ENCODE measurements at regions not wholly inside any gene's neighbourhood (a gene's known extent, or its start where the extent isn't known, plus 50 kb on each side); places are given as distances from the start of the nearest gene placed in this dataset.

GRCh38 chr2:150872756-150873395 is 385.4 kb upstream of the RND3 start:
- BruUV-seq (replicated peaks): no TSS peak
- intact Hi-C loops (cut with micrococcal nuclease): no loop called here
- dilution Hi-C loops (cut with MboI; ENCODE audit: extremely low pct_ligation_motif_present, low sequenced_read_pairs): no loop called here

More at GRCh38 chr2:150872756-150873395, 385.4 kb upstream of the RND3 start:
- Histone ChIP-seq H3K4me3 (replicated peaks in 1 of 3; ENCODE audit: insufficient read depth in 1 of 3, low read depth in 1 of 3, low read length in 3 of 3) (no peak overlapping the region), H4K20me1 (replicated peaks; ENCODE audit: control insufficient read depth, extremely low read depth, insufficient read depth, low read length) (no peaks in the 10 kb centered on the region), H3K9ac (replicated peaks; ENCODE audit: extremely low read depth, insufficient read depth, low read length) (no peak overlapping the region), H3K9me1 (replicated peaks; ENCODE audit: control insufficient read depth, extremely low read depth, insufficient read depth, low read length) (no peaks in the 10 kb centered on the region), H3K27ac (ENCODE audit: insufficient read depth, low read depth, low read length) (no peak overlapping the region), H3K79me2 (ENCODE audit: control insufficient read depth, insufficient read depth, low read length) (no peaks in the 10 kb centered on the region), H3K4me2 (ENCODE audit: insufficient read depth, low read length) (no peak overlapping the region), H3K36me3 (ENCODE audit: control insufficient read depth in 2 of 2, extremely low read depth in 1 of 2, insufficient read depth in 2 of 2, low read length in 2 of 2) (no peaks in the 10 kb centered on the region), H3K9me3 (replicated peaks; ENCODE audit: control insufficient read depth, insufficient read depth, low read length) (no peaks in the 10 kb centered on the region), H3K27me3 (ENCODE audit: control insufficient read depth in 2 of 2, insufficient read depth in 2 of 2, low read length in 2 of 2) (no peaks in the 10 kb centered on the region), H2AFZ (ENCODE audit: low read depth, low read length) (no peak overlapping the region), H3K4me1 (ENCODE audit: control insufficient read depth, extremely low read depth, insufficient read depth, low read length) (no peaks in the 10 kb centered on the region)
- DNase-seq (ENCODE audit: low read depth, low spot score) (no peak), FAIRE-seq (no peak)
- CTCF ChIA-PET: interaction anchor here (0.7 kb wide), 1 partner anchor 10 kb away, joined by 5 read pairs; no protein-coding TSS in a partner anchor
- TF ChIP-seq POLR2AphosphoS5 (IDR thresholded peaks at IDR 0.05; ENCODE audit: insufficient read depth, low read depth, low read length) (no peak), CTCF (IDR thresholded peaks at IDR 0.05; ENCODE audit: extremely low read depth in 1 of 2, insufficient read depth in 1 of 2, low read depth in 1 of 2, low read length in 2 of 2) (no peak), JUN (IDR thresholded peaks at IDR 0.05; ENCODE audit: borderline replicate concordance, insufficient read depth, insufficient read length, low read depth) (no peak), MAX (IDR thresholded peaks at IDR 0.05; ENCODE audit: insufficient read depth, insufficient read length) (no peak)
- POLR2A ChIA-PET: no interaction called here

Measured in endothelial cell of umbilical vein (primary cell).